ENCODE measurements at regions not wholly inside any gene's neighbourhood (a gene's known extent, or its start where the extent isn't known, plus 50 kb on each side); places are given as distances from the start of the nearest gene placed in this dataset.

GRCh38 chr16:65229191-65229662 lies 107.4 kb upstream of the CDH11 start:
- no peaks in the 10 kb centered on the region for H3K9me3 Mint-ChIP-seq
- CTCF ChIA-PET = no interaction called here
- DNase-seq (ENCODE audit: low spot score) = no peak

GRCh38 chr16:65227150-65227835 lies 105.4 kb upstream of the CDH11 start:
- peaks cover 52% of the 10 kb centered on the region for H3K36me3 Mint-ChIP-seq
- H3K27ac Mint-ChIP-seq = peak overlapping the region; percentile 77
- H3K4me3 Mint-ChIP-seq = 0 out of 2 replicates have a peak overlapping the region, but pooled peaks have one; percentile 11
- POLR2A ChIA-PET = no interaction called here
- DNase-seq (ENCODE audit: low spot score) (no peak), ATAC-seq (peak; percentile 3)
- H3K4me1 Mint-ChIP-seq = peaks cover 80% of the 10 kb centered on the region
- CTCF ChIA-PET = interaction anchor here (0.9 kb wide), 1 partner anchor 57 kb away, joined by 3 read pairs; no protein-coding TSS in a partner anchor
- peaks cover 17% of the 10 kb centered on the region for H3K27me3 Mint-ChIP-seq (ENCODE audit: low read depth)
- H3K9me3 Mint-ChIP-seq = no peaks in the 10 kb centered on the region
- no peak for TF ChIP-seq ZNF138 (CRISPR knock-in tag; conservative IDR thresholded peaks at IDR 0.05)
- 0 out of 2 replicates have a peak, but pooled peaks have one; percentile 18 for TF ChIP-seq AFF4 (CRISPR knock-in tag; IDR thresholded peaks at IDR 0.05; ENCODE audit: borderline replicate concordance)
- no peak for TF ChIP-seq ATF1 (CRISPR knock-in tag; IDR thresholded peaks at IDR 0.05)
- TF ChIP-seq FOXP1 (CRISPR knock-in tag; IDR thresholded peaks at IDR 0.05; ENCODE audit: borderline replicate concordance) = no peak
- no peak for TF ChIP-seq GRHL2 (CRISPR knock-in tag; IDR thresholded peaks at IDR 0.05; ENCODE audit: insufficient replicate concordance, severe bottlenecking)
- TF ChIP-seq ZNF671 (CRISPR knock-in tag; IDR thresholded peaks at IDR 0.05) = no peak; the same call in 1 of the 2 replicates
- no peak for TF ChIP-seq E2F4 (CRISPR knock-in tag; IDR thresholded peaks at IDR 0.05; ENCODE audit: borderline replicate concordance, low read depth)
- TF ChIP-seq TEAD4 (CRISPR knock-in tag; IDR thresholded peaks at IDR 0.05) = no peak
- TF ChIP-seq ZNF263 (CRISPR knock-in tag; IDR thresholded peaks at IDR 0.05; ENCODE audit: low read depth) = no peak
- TF ChIP-seq SP1 (CRISPR knock-in tag; conservative IDR thresholded peaks at IDR 0.05) = no peak
- TF ChIP-seq ZNF416 (CRISPR knock-in tag; IDR thresholded peaks at IDR 0.05) = peak; percentile 5; the same call in 1 of the 2 replicates
- TF ChIP-seq ZNF425 (CRISPR knock-in tag; conservative IDR thresholded peaks at IDR 0.05) = peak; percentile 88
- TF ChIP-seq JUN (CRISPR knock-in tag; IDR thresholded peaks at IDR 0.05) = no peak
- TF ChIP-seq STAT6 (CRISPR knock-in tag; conservative IDR thresholded peaks at IDR 0.05; ENCODE audit: low read depth) = no peak

More at GRCh38 chr16:65229191-65229662, 107.4 kb upstream of the CDH11 start:
- peaks cover 65% of the 10 kb centered on the region for H3K4me1 Mint-ChIP-seq
- H3K27me3 Mint-ChIP-seq (ENCODE audit: low read depth) = peaks cover 2% of the 10 kb centered on the region; the same call in 1 of the 2 replicates
- H3K27ac Mint-ChIP-seq = peak overlapping the region; percentile 77
- H3K36me3 Mint-ChIP-seq = peaks cover 72% of the 10 kb centered on the region
- peak overlapping the region; percentile 97 for H3K4me3 Mint-ChIP-seq
- TF ChIP-seq NFATC4 (CRISPR knock-in tag; IDR thresholded peaks at IDR 0.05) (peak; percentile 69), ZNF425 (CRISPR knock-in tag; conservative IDR thresholded peaks at IDR 0.05) (peak; percentile 91), CREM (CRISPR knock-in tag; IDR thresholded peaks at IDR 0.05) (no peak), ZNF416 (CRISPR knock-in tag; IDR thresholded peaks at IDR 0.05) (peak; percentile 80; the same call in 1 of the 2 replicates), ZNF671 (CRISPR knock-in tag; IDR thresholded peaks at IDR 0.05) (peak; percentile 59; the same call in 1 of the 2 replicates)
- POLR2A ChIA-PET = no interaction called here
- ATAC-seq = no peak

Measured in WTC11 (cell line).